DOHH2 (cell line): ENCODE measurements at regions not wholly inside any gene's neighbourhood (a gene's known extent, or its start where the extent isn't known, plus 50 kb on each side); places are given as distances from the start of the nearest gene placed in this dataset.

Source experiments
- H3F3A ChIP-seq: fragments of 200-600 bp; sonication (generic), shearing (Covaris generic); 2 replicates; pipeline ENCODE4 v1.6.0; 2016; ENCODE audit warnings: antibody characterized with exemption, mild to moderate bottlenecking; ENCODE audit not compliant: control insufficient read depth, insufficient read depth
- H3K27ac ChIP-seq: fragments of 200-600 bp; sonication (generic); 2 replicates; pipeline ENCODE4 v1.5.1; 2014; ENCODE audit warnings: low read depth, mild to moderate bottlenecking, low read length, moderate library complexity
- H3K27me3 ChIP-seq: fragments of 200-600 bp; sonication (generic); 2 replicates; pipeline ENCODE4 v1.6.1; 2014; ENCODE audit warnings: mild to moderate bottlenecking, low read length, mixed read lengths; ENCODE audit not compliant: control insufficient read depth
- H3K36me3 ChIP-seq: fragments of 200-600 bp; sonication (generic); 2 replicates; pipeline ENCODE4 v1.6.1; 2014; ENCODE audit warnings: mild to moderate bottlenecking, low read length, moderate library complexity, mixed read lengths; ENCODE audit not compliant: control insufficient read depth
- H3K4me1 ChIP-seq: fragments of 200-600 bp; sonication (generic); 2 replicates; pipeline ENCODE4 v1.6.1; 2014; ENCODE audit warnings: mild to moderate bottlenecking, low read length, mixed read lengths; ENCODE audit not compliant: control insufficient read depth
- H3K4me2 ChIP-seq: fragments of 200-600 bp; sonication (generic); 2 replicates; pipeline ENCODE4 v1.6.0; 2014; ENCODE audit warnings: mild to moderate bottlenecking, low read length, moderate library complexity
- H3K4me3 ChIP-seq: fragments of 200-600 bp; sonication (generic); 2 replicates; pipeline ENCODE4 v1.5.1; 2014; ENCODE audit warnings: mild to moderate bottlenecking, low read length, mixed read lengths
- H3K79me2 ChIP-seq: fragments of 200-600 bp; sonication (generic); 2 replicates; pipeline ENCODE4 v1.6.1; 2014; ENCODE audit warnings: mild to moderate bottlenecking, low read length, mixed read lengths; ENCODE audit not compliant: control insufficient read depth
- H3K9me2 ChIP-seq: fragments of 200-600 bp; sonication (generic); replicated peaks from 2 replicates; pipeline ENCODE4 v1.6.1; 2014; ENCODE audit warnings: mild to moderate bottlenecking, low read length, mixed read lengths; ENCODE audit not compliant: control insufficient read depth
- H3K9me3 ChIP-seq: fragments of 200-600 bp; sonication (generic); 2 replicates; pipeline ENCODE4 v1.6.1; 2014; ENCODE audit warnings: antibody characterized with exemption, low read length, mixed read lengths; ENCODE audit not compliant: control insufficient read depth, insufficient read depth
- H4K20me1 ChIP-seq: fragments of 200-600 bp; sonication (generic); 2 replicates; pipeline ENCODE4 v1.6.0; 2014; ENCODE audit warnings: low read depth, mild to moderate bottlenecking, antibody characterized with exemption, low read length, moderate library complexity; ENCODE audit not compliant: control insufficient read depth, insufficient read depth
- CTCF ChIP-seq: fragments of 200-600 bp; sonication (generic); IDR thresholded peaks from one replicate; pipeline ENCODE4 v1.5.1; 2014; ENCODE audit warnings: antibody characterized with exemption, mild to moderate bottlenecking, low read depth, low read length; ENCODE audit not compliant: poor library complexity, severe bottlenecking
- EZH2phosphoT487 ChIP-seq: fragments of 200-600 bp; sonication (generic); IDR thresholded peaks from 2 replicates; pipeline ENCODE4 v1.6.1; 2017; ENCODE audit warnings: borderline replicate concordance, mild to moderate bottlenecking, antibody characterized with exemption, low read length, moderate library complexity, mixed read lengths

GRCh38 chr6:125568609-125569008 is 180.8 kb upstream of the HEY2 start:
- Histone ChIP-seq H3K9me3 (no peaks in the 10 kb centered on the region), H3K27ac (no peak overlapping the region), H3K9me2 (no peaks in the 10 kb centered on the region), H3F3A (no peaks in the 10 kb centered on the region), H3K79me2 (no peaks in the 10 kb centered on the region), H3K4me3 (no peak overlapping the region), H4K20me1 (no peaks in the 10 kb centered on the region), H3K27me3 (peaks cover 5% of the 10 kb centered on the region; the same call in 1 of the 2 replicates), H3K36me3 (no peaks in the 10 kb centered on the region), H3K4me1 (0 out of 2 replicates have a peak, but pooled peaks cover 4% of the 10 kb centered on the region), H3K4me2 (no peak overlapping the region)
- no peak for TF ChIP-seq CTCF
- TF ChIP-seq EZH2phosphoT487 = no peak

DNA sequence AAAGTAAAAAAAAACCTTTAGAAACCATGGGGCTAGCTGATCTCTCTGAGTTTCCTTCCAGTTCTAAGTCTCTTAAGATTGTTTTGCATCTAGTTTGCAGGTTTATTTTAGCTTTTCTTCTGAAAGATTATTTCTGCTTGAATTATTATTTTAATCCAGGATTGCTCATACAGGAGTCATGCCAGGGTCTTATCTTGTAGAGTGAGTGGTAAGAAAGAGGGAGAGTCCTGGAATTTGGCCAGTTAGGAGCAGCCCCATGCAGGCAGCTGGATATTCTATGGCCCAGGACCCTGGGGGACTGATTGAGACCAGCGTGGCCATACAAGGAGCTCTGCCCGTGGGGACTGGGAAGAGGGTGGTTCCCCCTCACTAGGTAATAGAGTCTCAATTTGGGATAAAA is 178.9 kb upstream of the HEY2 start:
- Histone ChIP-seq H3K79me2 (no peaks in the 10 kb centered on the region), H3K9me3 (no peaks in the 10 kb centered on the region), H3K4me1 (0 out of 2 replicates have a peak, but pooled peaks cover 4% of the 10 kb centered on the region), H3K4me2 (no peak overlapping the region), H3K27me3 (peaks cover 5% of the 10 kb centered on the region; the same call in 1 of the 2 replicates), H3K9me2 (no peaks in the 10 kb centered on the region), H3K4me3 (no peak overlapping the region), H3K36me3 (no peaks in the 10 kb centered on the region), H3K27ac (no peak overlapping the region), H4K20me1 (no peaks in the 10 kb centered on the region), H3F3A (no peaks in the 10 kb centered on the region)
- TF ChIP-seq EZH2phosphoT487 (no peak), CTCF (no peak)

DNA sequence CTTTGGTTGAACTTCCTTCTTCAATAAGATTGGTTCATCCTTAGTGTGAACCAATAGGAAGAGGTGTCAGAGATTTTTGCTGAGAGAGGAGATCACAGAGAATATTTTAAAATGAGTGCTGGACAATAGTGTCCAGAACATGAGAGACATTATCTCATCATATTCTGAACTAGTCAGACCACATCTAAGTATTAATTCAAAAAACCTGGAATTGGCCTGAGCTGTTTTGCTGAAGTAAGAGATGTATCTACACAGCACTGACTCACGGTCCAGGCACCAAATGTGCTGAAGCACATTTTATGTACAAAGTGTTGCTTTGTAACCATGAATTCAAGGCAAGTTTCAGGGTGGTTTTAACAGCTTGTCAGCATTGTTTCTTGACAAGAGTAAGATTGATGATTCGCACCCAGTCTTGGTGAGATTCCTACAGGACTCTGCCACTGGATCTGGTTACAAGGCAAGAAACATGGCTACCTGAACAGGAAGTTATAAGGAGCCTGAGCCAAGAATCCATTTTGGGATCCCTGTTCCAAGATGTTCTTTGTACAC is 178.2 kb upstream of the HEY2 start:
- TF ChIP-seq EZH2phosphoT487 = no peak
- no peak for TF ChIP-seq CTCF
- H3K4me1 ChIP-seq = 0 out of 2 replicates have a peak, but pooled peaks cover 4% of the 10 kb centered on the region
- no peaks in the 10 kb centered on the region for H3K36me3 ChIP-seq
- H3K9me2 ChIP-seq = no peaks in the 10 kb centered on the region
- no peaks in the 10 kb centered on the region for H4K20me1 ChIP-seq
- H3K27ac ChIP-seq = no peak overlapping the region
- no peak overlapping the region for H3K4me3 ChIP-seq
- no peak overlapping the region for H3K4me2 ChIP-seq
- peaks cover 3% of the 10 kb centered on the region; the same call in 1 of the 2 replicates for H3K27me3 ChIP-seq
- H3K9me3 ChIP-seq = no peaks in the 10 kb centered on the region
- H3K79me2 ChIP-seq = no peaks in the 10 kb centered on the region
- no peaks in the 10 kb centered on the region for H3F3A ChIP-seq
